ENCODE measurements at regions not wholly inside any gene's neighbourhood (a gene's known extent, or its start where the extent isn't known, plus 50 kb on each side); places are given as distances from the start of the nearest gene placed in this dataset.

DNA sequence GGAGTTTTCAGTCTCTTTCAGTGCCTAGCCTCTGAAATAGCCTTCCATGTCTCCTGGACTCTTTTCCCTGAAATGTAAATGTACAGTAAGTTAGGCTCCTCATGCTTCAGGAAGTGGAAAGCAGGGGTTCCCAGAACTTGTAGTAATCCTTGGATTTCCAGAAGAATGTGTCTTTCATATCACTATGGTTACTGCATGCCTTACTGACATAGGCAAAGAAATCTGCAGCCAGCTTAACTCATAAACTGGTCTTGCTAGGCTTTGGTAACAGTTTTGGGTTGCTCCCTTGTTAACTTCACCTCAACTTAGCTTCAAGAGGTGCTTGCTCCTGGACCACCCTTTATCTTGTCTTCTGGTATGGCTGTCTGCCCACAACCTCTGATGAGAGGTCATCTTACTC, 686.8 kb upstream of the DDX18 start:
- H3K4me3 ChIP-seq (ENCODE audit: low read depth, low read length) = no peak overlapping the region
- peak; percentile 12 for DNase-seq (ENCODE audit: low read depth, low spot score)
- TF ChIP-seq, protein P1, sequence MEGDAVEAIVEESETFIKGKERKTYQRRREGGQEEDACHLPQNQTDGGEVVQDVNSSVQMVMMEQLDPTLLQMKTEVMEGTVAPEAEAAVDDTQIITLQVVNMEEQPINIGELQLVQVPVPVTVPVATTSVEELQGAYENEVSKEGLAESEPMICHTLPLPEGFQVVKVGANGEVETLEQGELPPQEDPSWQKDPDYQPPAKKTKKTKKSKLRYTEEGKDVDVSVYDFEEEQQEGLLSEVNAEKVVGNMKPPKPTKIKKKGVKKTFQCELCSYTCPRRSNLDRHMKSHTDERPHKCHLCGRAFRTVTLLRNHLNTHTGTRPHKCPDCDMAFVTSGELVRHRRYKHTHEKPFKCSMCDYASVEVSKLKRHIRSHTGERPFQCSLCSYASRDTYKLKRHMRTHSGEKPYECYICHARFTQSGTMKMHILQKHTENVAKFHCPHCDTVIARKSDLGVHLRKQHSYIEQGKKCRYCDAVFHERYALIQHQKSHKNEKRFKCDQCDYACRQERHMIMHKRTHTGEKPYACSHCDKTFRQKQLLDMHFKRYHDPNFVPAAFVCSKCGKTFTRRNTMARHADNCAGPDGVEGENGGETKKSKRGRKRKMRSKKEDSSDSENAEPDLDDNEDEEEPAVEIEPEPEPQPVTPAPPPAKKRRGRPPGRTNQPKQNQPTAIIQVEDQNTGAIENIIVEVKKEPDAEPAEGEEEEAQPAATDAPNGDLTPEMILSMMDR (IDR thresholded peaks at IDR 0.05; ENCODE audit: low read depth, low read length) = no peak
- in situ Hi-C loops (cut with HindIII; ENCODE audit: low sequenced_read_pairs) = no loop called here

DNA sequence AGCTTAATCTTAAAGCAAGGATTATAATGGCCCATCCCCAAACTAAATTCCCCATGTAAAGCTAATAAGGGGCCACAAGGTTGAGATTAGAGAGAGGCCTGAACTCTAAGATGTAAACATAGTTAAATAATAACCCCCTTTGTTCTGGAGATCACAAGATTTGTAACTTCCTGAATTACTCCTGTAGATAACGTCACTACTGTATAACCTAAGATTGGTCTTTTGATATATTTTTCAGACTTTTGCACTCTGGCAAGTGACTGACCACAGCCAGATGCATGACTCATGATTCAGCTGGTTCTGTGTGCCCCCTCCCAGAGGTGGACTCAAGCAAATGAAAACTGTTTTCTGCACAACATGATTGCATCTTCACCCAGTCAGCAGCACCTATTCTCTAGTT, 686.0 kb upstream of the DDX18 start:
- in situ Hi-C loops (cut with HindIII; ENCODE audit: low sequenced_read_pairs) = no loop called here
- DNase-seq (ENCODE audit: low read depth, low spot score) = peak; percentile 17
- H3K4me3 ChIP-seq (ENCODE audit: low read depth, low read length) = no peak overlapping the region
- TF ChIP-seq, protein P1 (IDR thresholded peaks at IDR 0.05; ENCODE audit: low read depth, low read length) = no peak

DNA sequence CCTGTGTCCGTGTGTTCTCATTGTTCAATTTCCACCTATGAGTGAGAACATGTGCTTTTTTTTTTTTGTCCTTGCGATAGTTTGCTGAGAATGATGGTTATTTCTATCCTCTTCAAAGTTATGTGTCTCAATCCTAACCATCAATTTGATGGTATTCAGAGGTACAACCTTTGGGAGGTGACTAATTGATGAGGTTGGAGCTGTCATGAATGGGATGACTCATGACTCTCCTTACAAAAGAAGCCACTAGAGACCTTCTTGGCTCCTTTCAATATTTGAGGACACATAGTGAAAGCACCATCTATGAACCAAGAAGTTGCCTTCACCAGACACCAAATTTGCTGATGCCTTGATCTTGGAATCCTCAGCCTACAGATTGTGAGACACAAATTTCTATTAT, 677.1 kb upstream of the DDX18 start:
- H3K4me3 ChIP-seq (ENCODE audit: low read depth, low read length) = no peak overlapping the region
- TF ChIP-seq, protein P1 (IDR thresholded peaks at IDR 0.05; ENCODE audit: low read depth, low read length) = no peak
- DNase-seq (ENCODE audit: low read depth, low spot score) = no peak
- in situ Hi-C loops (cut with HindIII; ENCODE audit: low sequenced_read_pairs) = no loop called here

DNA sequence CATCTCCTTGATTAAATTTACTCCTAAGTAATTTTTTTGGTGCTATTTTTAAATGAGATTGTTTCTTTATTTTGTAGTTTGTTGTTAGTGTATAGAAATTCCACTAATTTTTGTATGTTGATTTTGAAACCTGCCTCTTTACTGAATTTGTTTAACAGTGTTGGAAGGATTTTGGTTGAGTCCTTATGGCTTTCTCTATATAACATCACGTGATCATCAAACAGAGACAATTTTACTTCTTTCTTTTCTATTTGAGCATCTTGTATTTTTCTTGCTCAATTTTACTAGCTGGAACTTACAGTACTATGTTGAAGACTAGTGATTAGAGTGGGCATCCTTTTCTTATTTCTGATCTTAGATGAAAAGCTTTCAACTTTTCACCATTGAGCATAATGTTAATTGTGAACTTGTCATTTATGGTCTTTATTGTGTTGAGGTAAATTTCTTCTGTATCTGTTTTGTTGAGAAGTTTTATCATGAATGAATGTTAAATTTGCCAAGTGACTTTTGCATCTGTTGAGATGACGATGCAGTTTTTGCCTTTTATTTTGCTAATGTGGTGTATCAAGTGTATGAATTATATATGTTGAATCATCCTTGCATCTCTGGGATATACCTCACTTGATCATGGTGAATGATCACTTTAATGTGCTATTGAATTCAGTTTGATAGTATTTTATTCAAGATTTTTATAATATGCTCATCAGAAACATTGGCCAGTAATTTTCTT, 645.3 kb upstream of the DDX18 start:
- TF ChIP-seq, protein P1 (IDR thresholded peaks at IDR 0.05; ENCODE audit: low read depth, low read length) = no peak
- DNase-seq (ENCODE audit: low read depth, low spot score) = no peak
- in situ Hi-C loops (cut with HindIII; ENCODE audit: low sequenced_read_pairs) = no loop called here
- H3K4me3 ChIP-seq (ENCODE audit: low read depth, low read length) = no peak overlapping the region

DNA sequence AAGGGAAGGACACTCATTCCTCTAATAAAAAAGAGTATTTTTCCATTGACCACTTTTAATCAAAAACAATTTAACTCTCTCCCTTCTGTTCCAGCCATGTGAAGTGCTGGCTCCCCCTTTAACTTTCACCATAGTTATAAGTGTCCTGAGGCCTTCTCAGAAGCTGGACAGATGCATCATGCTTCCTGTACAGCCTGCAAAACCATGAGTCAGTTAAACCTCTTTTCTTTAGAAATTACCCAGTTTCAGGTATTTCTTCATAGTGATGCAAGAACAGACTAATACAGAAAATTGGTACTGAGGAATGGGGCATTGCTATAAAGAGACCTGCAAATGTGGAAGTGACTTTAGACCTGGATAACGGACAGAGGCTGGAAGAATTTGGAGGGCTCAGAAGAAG, 643.6 kb upstream of the DDX18 start:
- no peak overlapping the region for H3K4me3 ChIP-seq (ENCODE audit: low read depth, low read length)
- in situ Hi-C loops (cut with HindIII; ENCODE audit: low sequenced_read_pairs) = no loop called here
- no peak for DNase-seq (ENCODE audit: low read depth, low spot score)
- TF ChIP-seq, protein P1 (IDR thresholded peaks at IDR 0.05; ENCODE audit: low read depth, low read length) = no peak

DNA sequence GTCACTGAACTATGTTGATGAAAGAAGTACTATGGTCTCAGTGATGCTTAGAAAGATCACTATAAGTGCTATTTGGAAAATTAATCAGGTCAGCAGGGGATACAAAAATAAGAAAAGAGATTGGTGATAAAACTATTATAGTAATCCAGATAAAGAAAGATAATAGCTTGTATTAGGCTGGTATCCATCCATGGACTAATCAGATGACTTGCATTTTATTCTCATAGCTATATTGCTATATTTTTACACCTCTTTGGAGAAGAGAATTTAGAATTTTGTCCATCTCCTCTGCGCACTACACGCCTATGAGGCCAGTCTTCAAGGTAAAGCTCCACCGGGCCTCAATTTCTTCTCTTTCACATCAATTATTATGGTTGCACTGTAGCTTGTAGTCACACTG, 635.1 kb upstream of the DDX18 start:
- no peak for DNase-seq (ENCODE audit: low read depth, low spot score)
- in situ Hi-C loops (cut with HindIII; ENCODE audit: low sequenced_read_pairs) = no loop called here
- TF ChIP-seq, protein P1 (IDR thresholded peaks at IDR 0.05; ENCODE audit: low read depth, low read length) = no peak
- no peak overlapping the region for H3K4me3 ChIP-seq (ENCODE audit: low read depth, low read length)
